ENCODE measurements at regions not wholly inside any gene's neighbourhood (a gene's known extent, or its start where the extent isn't known, plus 50 kb on each side); places are given as distances from the start of the nearest gene placed in this dataset.

DNA sequence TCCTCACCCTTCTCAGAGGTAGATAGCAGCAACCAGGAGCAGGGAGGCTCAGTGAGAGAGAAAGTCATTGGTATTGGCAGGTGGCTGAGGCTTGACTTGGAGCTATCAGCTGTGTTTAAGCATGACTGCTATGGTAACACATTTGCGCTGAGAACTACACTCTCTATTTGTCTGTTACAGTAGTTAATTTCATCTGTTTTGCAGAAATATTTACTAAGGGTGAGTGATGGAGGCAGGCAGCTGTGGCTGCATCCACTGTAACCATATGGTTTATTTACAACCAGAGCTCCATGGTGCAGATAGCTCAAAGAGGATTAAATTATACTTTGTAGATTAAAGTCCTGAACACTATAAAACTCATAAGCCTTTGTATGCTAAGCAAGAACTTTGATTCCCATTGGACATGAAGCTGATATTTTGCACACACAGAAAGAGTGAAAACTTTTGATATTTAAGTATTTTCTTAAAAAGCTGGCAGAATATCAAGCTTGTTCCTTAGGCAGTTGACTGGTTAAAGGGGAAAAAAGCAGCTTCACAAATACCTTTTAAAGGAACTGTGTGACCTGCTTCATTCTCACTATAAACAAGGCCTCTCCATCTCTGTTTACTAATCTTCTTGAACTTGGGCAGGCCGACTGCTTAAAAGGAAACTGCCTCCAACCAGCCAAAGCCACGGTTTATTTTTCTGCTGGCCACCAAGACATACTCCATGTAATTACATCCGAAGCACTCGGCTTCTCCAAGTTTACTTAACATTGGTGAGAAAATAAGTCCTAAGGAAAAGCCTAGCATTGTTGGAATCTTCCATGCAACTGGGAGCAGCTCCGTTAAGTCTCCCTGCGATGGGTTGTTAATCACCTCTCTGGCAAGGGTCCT, 299.8 kb upstream of the ZFHX3 start:
- FAIRE-seq (no peak), DNase-seq (ENCODE audit: low read depth, low spot score) (no peak)
- Histone ChIP-seq H3K9me1 (ENCODE audit: control insufficient read depth, extremely low read depth, insufficient read depth, low read length) (no peaks in the 10 kb centered on the region), H3K79me2 (ENCODE audit: control insufficient read depth, insufficient read depth, low read length) (no peaks in the 10 kb centered on the region), H3K4me3 (ENCODE audit: control insufficient read depth in 2 of 3, extremely low read depth in 1 of 3, insufficient read depth in 2 of 3, low read depth in 1 of 3, low read length in 3 of 3) (no peak overlapping the region), H3K4me2 (ENCODE audit: control insufficient read depth, extremely low read depth, insufficient read depth, low read depth, low read length) (no peak overlapping the region), H4K20me1 (ENCODE audit: control insufficient read depth, extremely low read depth, insufficient read depth, low read length) (no peaks in the 10 kb centered on the region), H2AFZ (ENCODE audit: control insufficient read depth, low read length) (no peak overlapping the region), H3K27ac (ENCODE audit: control insufficient read depth, insufficient read depth, low read length) (no peak overlapping the region), H3K36me3 (ENCODE audit: control insufficient read depth in 2 of 2, extremely low read depth in 1 of 2, insufficient read depth in 2 of 2, low read length in 2 of 2) (no peaks in the 10 kb centered on the region), H3K9me3 (ENCODE audit: control insufficient read depth, low read depth, low read length) (no peaks in the 10 kb centered on the region), H3K9ac (ENCODE audit: control insufficient read depth, extremely low read depth, insufficient read depth, low read length) (no peak overlapping the region), H3K27me3 (ENCODE audit: control insufficient read depth, extremely low read depth, insufficient read depth, low read length) (no peaks in the 10 kb centered on the region), H3K4me1 (ENCODE audit: control insufficient read depth, extremely low read depth, insufficient read depth, low read length) (no peaks in the 10 kb centered on the region)
- dilution Hi-C loops (cut with MboI; ENCODE audit: extremely low pct_ligation_motif_present, low sequenced_read_pairs): no loop called here
- no peak for TF ChIP-seq EZH2 (IDR thresholded peaks at IDR 0.05; ENCODE audit: low read length)
- TF ChIP-seq, protein P1, sequence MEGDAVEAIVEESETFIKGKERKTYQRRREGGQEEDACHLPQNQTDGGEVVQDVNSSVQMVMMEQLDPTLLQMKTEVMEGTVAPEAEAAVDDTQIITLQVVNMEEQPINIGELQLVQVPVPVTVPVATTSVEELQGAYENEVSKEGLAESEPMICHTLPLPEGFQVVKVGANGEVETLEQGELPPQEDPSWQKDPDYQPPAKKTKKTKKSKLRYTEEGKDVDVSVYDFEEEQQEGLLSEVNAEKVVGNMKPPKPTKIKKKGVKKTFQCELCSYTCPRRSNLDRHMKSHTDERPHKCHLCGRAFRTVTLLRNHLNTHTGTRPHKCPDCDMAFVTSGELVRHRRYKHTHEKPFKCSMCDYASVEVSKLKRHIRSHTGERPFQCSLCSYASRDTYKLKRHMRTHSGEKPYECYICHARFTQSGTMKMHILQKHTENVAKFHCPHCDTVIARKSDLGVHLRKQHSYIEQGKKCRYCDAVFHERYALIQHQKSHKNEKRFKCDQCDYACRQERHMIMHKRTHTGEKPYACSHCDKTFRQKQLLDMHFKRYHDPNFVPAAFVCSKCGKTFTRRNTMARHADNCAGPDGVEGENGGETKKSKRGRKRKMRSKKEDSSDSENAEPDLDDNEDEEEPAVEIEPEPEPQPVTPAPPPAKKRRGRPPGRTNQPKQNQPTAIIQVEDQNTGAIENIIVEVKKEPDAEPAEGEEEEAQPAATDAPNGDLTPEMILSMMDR (optimal IDR thresholded peaks at IDR 0.05 in 1 of 3, IDR thresholded peaks at IDR 0.05 in 1 of 3, conservative IDR thresholded peaks at IDR 0.05 in 1 of 3; ENCODE audit: extremely low read depth in 1 of 3, insufficient read depth in 2 of 3, low read length in 3 of 3): no peak

DNA sequence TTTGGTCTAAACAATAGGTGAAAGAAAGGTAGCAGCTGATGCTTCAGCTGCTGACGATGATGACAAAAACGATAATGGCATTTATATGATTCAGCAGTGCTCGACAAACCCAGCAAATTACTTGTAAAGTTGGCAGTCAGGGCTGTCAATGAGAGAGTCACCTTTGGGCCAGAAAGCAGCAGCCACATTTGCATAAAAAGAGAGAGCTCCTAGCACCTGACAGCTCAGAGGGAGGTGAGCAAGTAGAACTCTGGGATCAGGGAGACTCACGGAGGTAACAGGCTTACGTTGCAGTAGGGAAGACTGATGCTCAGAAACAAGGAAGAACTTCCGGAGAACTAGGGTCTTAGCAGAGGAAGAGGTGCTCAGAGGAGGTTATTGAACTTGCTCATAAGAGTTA, 291.9 kb upstream of the ZFHX3 start:
- Histone ChIP-seq H3K4me1 (ENCODE audit: control insufficient read depth, extremely low read depth, insufficient read depth, low read length) (no peaks in the 10 kb centered on the region), H3K79me2 (ENCODE audit: control insufficient read depth, insufficient read depth, low read length) (no peaks in the 10 kb centered on the region), H3K9me3 (ENCODE audit: control insufficient read depth, low read depth, low read length) (no peaks in the 10 kb centered on the region), H2AFZ (ENCODE audit: control insufficient read depth, low read length) (no peak overlapping the region), H3K9me1 (ENCODE audit: control insufficient read depth, extremely low read depth, insufficient read depth, low read length) (no peaks in the 10 kb centered on the region), H3K27ac (ENCODE audit: control insufficient read depth, insufficient read depth, low read length) (no peak overlapping the region), H4K20me1 (ENCODE audit: control insufficient read depth, extremely low read depth, insufficient read depth, low read length) (no peaks in the 10 kb centered on the region), H3K27me3 (ENCODE audit: control insufficient read depth, extremely low read depth, insufficient read depth, low read length) (no peaks in the 10 kb centered on the region), H3K4me3 (ENCODE audit: control insufficient read depth in 2 of 3, extremely low read depth in 1 of 3, insufficient read depth in 2 of 3, low read depth in 1 of 3, low read length in 3 of 3) (no peak overlapping the region), H3K36me3 (ENCODE audit: control insufficient read depth in 2 of 2, extremely low read depth in 1 of 2, insufficient read depth in 2 of 2, low read length in 2 of 2) (no peaks in the 10 kb centered on the region), H3K4me2 (ENCODE audit: control insufficient read depth, extremely low read depth, insufficient read depth, low read depth, low read length) (no peak overlapping the region), H3K9ac (ENCODE audit: control insufficient read depth, extremely low read depth, insufficient read depth, low read length) (no peak overlapping the region)
- dilution Hi-C loops (cut with MboI; ENCODE audit: extremely low pct_ligation_motif_present, low sequenced_read_pairs): no loop called here
- TF ChIP-seq, protein P1 (optimal IDR thresholded peaks at IDR 0.05 in 1 of 3, IDR thresholded peaks at IDR 0.05 in 1 of 3, conservative IDR thresholded peaks at IDR 0.05 in 1 of 3; ENCODE audit: extremely low read depth in 1 of 3, insufficient read depth in 2 of 3, low read length in 3 of 3): no peak
- no peak for TF ChIP-seq EZH2 (IDR thresholded peaks at IDR 0.05; ENCODE audit: low read length)
- FAIRE-seq: no peak
- no peak for DNase-seq (ENCODE audit: low read depth, low spot score)

Data from keratinocyte (primary cell).